Iris pigment epithelial cell (primary cell): ENCODE measurements at regions not wholly inside any gene's neighbourhood (a gene's known extent, or its start where the extent isn't known, plus 50 kb on each side); places are given as distances from the start of the nearest gene placed in this dataset.

Experiments
- DNase-seq: peaks from one replicate; pipeline ENCODE4 v3.0.0-alpha.2; 2011; ENCODE audit warnings: low read depth

GRCh38 chr11:119810478-119811232 lies 81.7 kb upstream of the NECTIN1 start:
- DNase-seq, result peak; percentile 14

- no peak for DNase-seq
Observed at GRCh38 chr11:119809346-119809745, 80.3 kb upstream of the NECTIN1 start.

- no peak for DNase-seq
Observed at GRCh38 chr11:119808407-119809185, 79.6 kb upstream of the NECTIN1 start.

GRCh38 chr11:119807841-119808240 lies 78.8 kb upstream of the NECTIN1 start:
- no peak for DNase-seq

GRCh38 chr11:119807402-119807801 lies 78.4 kb upstream of the NECTIN1 start:
- no peak for DNase-seq

GRCh38 chr11:119806064-119806915 lies 77.3 kb upstream of the NECTIN1 start:
- DNase-seq, result no peak

GRCh38 chr11:119805663-119806062 lies 76.7 kb upstream of the NECTIN1 start:
- DNase-seq, result no peak

GRCh38 chr11:119804698-119805097 lies 75.7 kb upstream of the NECTIN1 start:
- DNase-seq, result no peak

- DNase-seq, result no peak
Observed at GRCh38 chr11:119803726-119804294, 74.8 kb upstream of the NECTIN1 start.

GRCh38 chr11:119803139-119803538 lies 74.1 kb upstream of the NECTIN1 start:
- DNase-seq, result no peak

GRCh38 chr11:119802670-119803069 lies 73.7 kb upstream of the NECTIN1 start:
- DNase-seq, result no peak

- DNase-seq, result no peak
Observed at GRCh38 chr11:119800619-119801018, 71.6 kb upstream of the NECTIN1 start.

- DNase-seq, result no peak
Observed at GRCh38 chr11:119800171-119800570, 71.2 kb upstream of the NECTIN1 start.

GRCh38 chr11:119798656-119799055 lies 69.7 kb upstream of the NECTIN1 start:
- no peak for DNase-seq

- DNase-seq, result no peak
Observed at GRCh38 chr11:119797736-119798135, 68.7 kb upstream of the NECTIN1 start.

GRCh38 chr11:119797123-119797611 lies 68.2 kb upstream of the NECTIN1 start:
- no peak for DNase-seq

- no peak for DNase-seq
Observed at GRCh38 chr11:119796363-119797060, 67.5 kb upstream of the NECTIN1 start.

GRCh38 chr11:119795690-119796089 lies 66.7 kb upstream of the NECTIN1 start:
- DNase-seq, result no peak

- DNase-seq, result peak; percentile 89
Observed at GRCh38 chr11:119795231-119795630, 66.2 kb upstream of the NECTIN1 start.

- DNase-seq, result no peak
Observed at GRCh38 chr11:119794756-119795155, 65.8 kb upstream of the NECTIN1 start.

GRCh38 chr11:119794141-119794665 lies 65.2 kb upstream of the NECTIN1 start:
- no peak for DNase-seq
